Jurkat, Clone E6-1 (cell line): ENCODE measurements at regions not wholly inside any gene's neighbourhood (a gene's known extent, or its start where the extent isn't known, plus 50 kb on each side); places are given as distances from the start of the nearest gene placed in this dataset.

Experiments
- DNase-seq: peaks from one replicate; pipeline ENCODE4 v3.0.0-alpha.2; 2011; ENCODE audit warnings: low read depth, low spot score
- H3K4me3 ChIP-seq: 2 replicates; pipeline ENCODE4 v1.5.1; 2011; ENCODE audit warnings: mild to moderate bottlenecking, low read length, control low read depth, moderate library complexity

DNA sequence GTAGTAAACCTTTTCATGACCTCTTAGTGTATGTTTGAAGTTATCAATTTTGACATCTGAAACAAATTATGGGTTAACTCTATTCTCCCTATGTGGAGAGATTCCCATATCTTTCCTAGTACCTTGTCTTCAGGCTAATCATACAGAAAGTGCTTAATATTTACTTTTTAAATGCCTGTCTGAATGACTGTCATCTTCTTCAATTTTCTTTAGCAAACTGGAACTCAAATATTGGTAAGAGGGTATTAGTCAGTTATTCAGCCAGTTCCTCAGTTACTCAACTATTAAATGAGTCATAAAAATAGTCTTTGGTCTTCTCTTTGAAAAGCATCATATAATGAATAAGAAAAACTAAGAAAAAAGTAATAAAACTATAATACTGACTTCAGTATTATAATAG, 1038.0 kb upstream of the PIK3C3 start:
- no peak for DNase-seq

GRCh38 chr18:40915724-40916123, 1039.3 kb upstream of the PIK3C3 start:
- no peak for DNase-seq
- no peak overlapping the region for H3K4me3 ChIP-seq

More for the DNA sequence above, 1038.0 kb upstream of the PIK3C3 start:
- H3K4me3 ChIP-seq, result no peak overlapping the region

- no peak for DNase-seq
- no peak overlapping the region for H3K4me3 ChIP-seq
Measured at GRCh38 chr18:40911582-40912254, 1043.3 kb upstream of the PIK3C3 start.

GRCh38 chr18:40911041-40911440, 1044.0 kb upstream of the PIK3C3 start:
- no peak overlapping the region for H3K4me3 ChIP-seq
- DNase-seq, result no peak

DNA sequence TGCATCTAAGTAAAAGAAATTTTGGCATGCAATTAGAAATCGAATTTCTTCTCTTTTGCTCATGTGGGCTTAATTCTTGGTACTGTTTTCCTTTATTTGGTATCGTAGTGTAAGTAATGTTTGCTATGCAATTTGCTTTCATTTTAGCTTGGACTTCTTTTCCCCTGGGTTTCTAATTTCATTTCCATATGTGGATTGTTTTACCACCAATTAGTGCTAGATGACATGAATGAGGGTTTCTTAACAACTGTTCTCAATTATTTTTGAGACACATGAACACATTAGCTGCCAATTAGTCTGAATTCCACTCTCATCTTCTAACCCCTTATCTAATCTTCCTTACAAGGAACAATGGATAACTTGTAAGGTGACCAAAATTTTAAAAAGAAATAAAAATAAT, 1047.2 kb upstream of the PIK3C3 start:
- no peak for DNase-seq
- H3K4me3 ChIP-seq, result no peak overlapping the region

- H3K4me3 ChIP-seq, result no peak overlapping the region
- no peak for DNase-seq
Measured at GRCh38 chr18:40904295-40904694, 1050.7 kb upstream of the PIK3C3 start.

GRCh38 chr18:40902436-40902835, 1052.6 kb upstream of the PIK3C3 start:
- DNase-seq, result no peak
- H3K4me3 ChIP-seq, result no peak overlapping the region

- H3K4me3 ChIP-seq, result no peak overlapping the region
- DNase-seq, result no peak
Measured at GRCh38 chr18:40897884-40898283, 1057.2 kb upstream of the PIK3C3 start.

GRCh38 chr18:40883271-40883670, 1071.8 kb upstream of the PIK3C3 start:
- no peak overlapping the region for H3K4me3 ChIP-seq
- DNase-seq, result no peak

- H3K4me3 ChIP-seq, result no peak overlapping the region
- no peak for DNase-seq
Measured at GRCh38 chr18:40882468-40882867, 1072.6 kb upstream of the PIK3C3 start.

- DNase-seq, result no peak
- no peak overlapping the region for H3K4me3 ChIP-seq
Measured at GRCh38 chr18:40878371-40878770, 1076.7 kb upstream of the PIK3C3 start.

GRCh38 chr18:40877096-40877495, 1077.9 kb upstream of the PIK3C3 start:
- DNase-seq, result no peak
- H3K4me3 ChIP-seq, result no peak overlapping the region

DNA sequence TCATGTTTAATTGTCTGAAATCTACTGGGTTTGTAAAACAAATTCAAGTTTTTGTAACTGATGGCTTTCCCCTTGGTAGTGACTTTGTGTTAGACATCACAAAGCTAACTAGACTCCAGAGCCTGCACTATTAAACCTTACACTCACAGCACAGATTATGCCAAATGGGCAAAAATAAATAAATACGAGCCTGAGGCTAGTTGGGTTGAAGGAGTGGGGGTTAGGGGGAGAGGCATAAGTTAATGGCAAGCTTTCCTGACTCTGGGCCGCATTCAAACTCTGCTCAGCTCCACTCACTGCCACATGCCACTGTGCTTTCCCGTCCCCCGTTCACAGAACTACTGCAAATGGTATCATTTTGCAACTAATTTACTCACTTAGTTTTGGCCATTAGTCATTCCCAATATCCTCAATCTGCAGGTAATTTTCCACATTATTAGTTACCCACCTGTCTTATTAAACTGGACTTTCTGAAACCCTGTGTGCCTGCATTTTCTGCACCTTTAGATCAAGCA, 1079.9 kb upstream of the PIK3C3 start:
- no peak overlapping the region for H3K4me3 ChIP-seq
- no peak for DNase-seq

- DNase-seq, result no peak
- H3K4me3 ChIP-seq, result no peak overlapping the region
Measured at GRCh38 chr18:40874233-40874632, 1080.8 kb upstream of the PIK3C3 start.

DNA sequence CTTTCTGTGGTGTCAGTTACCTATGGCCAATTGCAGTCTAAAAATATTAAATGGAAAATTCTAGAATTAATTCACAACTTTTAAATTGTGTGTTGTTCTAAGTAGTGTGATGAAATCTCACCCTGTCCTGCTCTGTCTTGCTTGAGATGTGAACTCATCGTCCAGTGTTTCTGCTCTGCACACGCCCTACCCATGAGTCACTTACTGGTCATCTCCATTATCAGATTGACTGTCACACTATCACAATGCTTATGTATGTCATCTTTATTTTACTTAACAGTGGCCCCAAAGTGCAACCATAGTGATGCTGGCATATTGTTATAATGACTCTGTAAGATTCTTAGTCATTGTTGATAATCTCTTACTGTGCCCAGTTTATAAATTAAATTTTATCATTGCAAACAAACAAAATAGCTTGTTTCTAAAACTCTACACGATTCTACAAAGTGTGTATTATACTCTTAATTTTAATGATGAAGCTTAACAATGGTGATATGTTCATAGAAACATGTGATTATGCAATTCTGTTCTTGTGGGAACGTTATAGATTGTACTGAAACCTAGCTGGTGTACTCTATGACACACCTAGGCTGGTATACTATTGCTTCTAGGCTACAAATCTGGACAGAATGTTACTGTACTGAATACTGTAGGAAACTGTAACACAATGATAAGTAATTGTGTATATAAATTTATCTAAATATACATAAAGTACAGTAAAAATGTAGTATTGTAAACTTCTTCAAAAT, 1086.8 kb upstream of the PIK3C3 start:
- H3K4me3 ChIP-seq, result no peak overlapping the region
- DNase-seq, result no peak

DNA sequence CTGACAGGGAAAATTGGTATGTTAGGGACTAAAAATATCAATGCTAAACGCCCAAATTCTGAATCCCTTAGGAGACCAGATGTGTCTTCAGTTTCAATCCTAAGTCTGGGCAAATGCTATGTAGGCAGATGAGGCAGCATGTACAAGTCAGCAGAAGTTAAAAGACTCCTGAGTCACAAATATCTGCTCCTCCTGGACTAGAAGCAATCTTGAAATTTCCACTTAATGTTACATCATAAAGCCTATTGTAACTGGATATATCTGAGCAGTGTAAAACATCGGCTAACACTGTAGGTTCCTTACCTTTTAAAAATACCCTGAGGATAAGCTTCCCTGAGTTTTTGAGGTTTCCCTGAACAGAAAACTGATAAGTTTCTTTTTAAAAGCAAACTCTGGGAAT, 1087.6 kb upstream of the PIK3C3 start:
- DNase-seq, result no peak
- no peak overlapping the region for H3K4me3 ChIP-seq

DNA sequence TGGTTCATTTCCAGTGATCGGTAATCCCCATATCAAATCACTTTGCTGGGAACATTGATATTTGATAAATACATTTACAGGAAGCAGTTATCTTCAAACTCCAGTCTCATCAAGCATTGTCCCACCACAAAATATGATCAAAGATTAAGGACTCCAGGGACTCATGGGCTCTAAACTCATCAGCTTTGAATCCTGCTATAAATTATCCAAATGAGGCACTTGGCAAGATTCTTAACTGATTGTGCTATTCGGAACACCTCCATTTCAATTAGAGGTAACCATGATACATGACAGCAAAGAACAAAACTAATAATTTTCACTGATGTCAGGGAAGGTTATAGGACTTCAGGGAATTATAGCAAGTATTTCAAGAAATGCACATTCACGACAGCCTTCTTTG, 1088.1 kb upstream of the PIK3C3 start:
- no peak overlapping the region for H3K4me3 ChIP-seq
- no peak for DNase-seq

- no peak overlapping the region for H3K4me3 ChIP-seq
- DNase-seq, result peak; percentile 23
Measured at GRCh38 chr18:40866013-40866645, 1088.9 kb upstream of the PIK3C3 start.

DNA sequence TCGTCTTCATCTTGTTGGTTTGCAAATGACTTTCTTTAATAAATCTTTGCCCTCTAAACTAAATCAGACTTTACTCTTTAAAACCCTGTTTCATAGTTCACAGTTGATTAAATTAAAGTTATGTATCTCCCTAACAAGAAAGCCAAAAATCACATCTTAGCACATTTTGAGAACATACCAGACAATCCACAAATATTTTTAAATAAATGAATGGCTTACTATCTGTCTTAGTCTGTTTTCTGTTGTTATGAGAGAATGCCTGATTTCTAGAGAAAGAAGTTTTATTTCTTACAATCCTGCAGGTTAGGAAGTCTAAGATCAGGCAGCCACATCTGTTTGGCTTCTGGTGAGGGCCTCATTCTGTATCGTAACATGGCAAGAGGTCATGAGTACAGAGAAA, 1090.2 kb upstream of the PIK3C3 start:
- no peak overlapping the region for H3K4me3 ChIP-seq
- no peak for DNase-seq

- H3K4me3 ChIP-seq, result no peak overlapping the region
- no peak for DNase-seq
Measured at GRCh38 chr18:40863801-40864200, 1091.2 kb upstream of the PIK3C3 start.
